HG02943 (cell line): ENCODE measurements at regions not wholly inside any gene's neighbourhood (a gene's known extent, or its start where the extent isn't known, plus 50 kb on each side); places are given as distances from the start of the nearest gene placed in this dataset.
"Not testable (repeated sequence)": the region's sequence is repeated elsewhere in the genome, so short reads cannot be mapped to it uniquely, and the experiment has no call there.

ENCODE experiments used
- ATAC-seq: cut with Tn5 transposase; IDR thresholded peaks from one replicate; pipeline ENCODE4 v1.9.1; 2021; ENCODE audit warnings: mild to moderate bottlenecking, low read depth, moderate library complexity; ENCODE audit not compliant: unreplicated experiment

- not testable (repeated sequence) for ATAC-seq
These were observed 186.7 kb downstream of the SPATA31A6 start for GRCh38 chr9:42370172-42370571.

- ATAC-seq = not testable (repeated sequence)
These were observed 188.0 kb downstream of the SPATA31A6 start for GRCh38 chr9:42371417-42371816.

GRCh38 chr9:42377530-42378417, 194.3 kb downstream of the SPATA31A6 start:
- ATAC-seq = not testable (repeated sequence)

- no peak for ATAC-seq
These were observed 195.0 kb downstream of the SPATA31A6 start for GRCh38 chr9:42378418-42378815.

- ATAC-seq = not testable (repeated sequence)
These were observed 196.1 kb downstream of the SPATA31A6 start for GRCh38 chr9:42379602-42380001.

- not testable (repeated sequence) for ATAC-seq
These were observed 201.1 kb downstream of the SPATA31A6 start for GRCh38 chr9:42384585-42384984.

GRCh38 chr9:42385574-42386120, 202.2 kb downstream of the SPATA31A6 start:
- not testable (repeated sequence) for ATAC-seq

- no peak for ATAC-seq
These were observed 203.0 kb downstream of the SPATA31A6 start for GRCh38 chr9:42386477-42386876.

GRCh38 chr9:42388146-42388690, 204.8 kb downstream of the SPATA31A6 start:
- ATAC-seq = no peak

- no peak for ATAC-seq
These were observed 205.4 kb downstream of the SPATA31A6 start for GRCh38 chr9:42388846-42389245.

GRCh38 chr9:42392773-42393455, 209.5 kb downstream of the SPATA31A6 start:
- not testable (repeated sequence) for ATAC-seq

GRCh38 chr9:42396318-42396717, 212.9 kb downstream of the SPATA31A6 start:
- ATAC-seq = no peak

- not testable (repeated sequence) for ATAC-seq
These were observed 213.9 kb downstream of the SPATA31A6 start for GRCh38 chr9:42397336-42397735.

GRCh38 chr9:42402919-42403318, 219.5 kb downstream of the SPATA31A6 start:
- not testable (repeated sequence) for ATAC-seq

- ATAC-seq = not testable (repeated sequence)
These were observed 226.1 kb downstream of the SPATA31A6 start for GRCh38 chr9:42409581-42409980.

- not testable (repeated sequence) for ATAC-seq
These were observed 228.9 kb downstream of the SPATA31A6 start for GRCh38 chr9:42412354-42412753.

GRCh38 chr9:42414865-42415264, 231.4 kb downstream of the SPATA31A6 start:
- ATAC-seq = not testable (repeated sequence)

GRCh38 chr9:42419652-42420051, 236.2 kb downstream of the SPATA31A6 start:
- not testable (repeated sequence) for ATAC-seq

GRCh38 chr9:42420324-42420723, 236.9 kb downstream of the SPATA31A6 start:
- peak; percentile 73 for ATAC-seq

GRCh38 chr9:42421630-42422029, 238.2 kb downstream of the SPATA31A6 start:
- not testable (repeated sequence) for ATAC-seq
